Immature natural killer cell (primary cell): ENCODE measurements at regions not wholly inside any gene's neighbourhood (a gene's known extent, or its start where the extent isn't known, plus 50 kb on each side); places are given as distances from the start of the nearest gene placed in this dataset.
"Not testable (repeated sequence)": the region's sequence is repeated elsewhere in the genome, so short reads cannot be mapped to it uniquely, and the experiment has no call there.

Experiments used
- DNase-seq, 3 donors: peaks; one replicate each; pipeline ENCODE4 v3.0.0; 2022; ENCODE audit warnings: mixed read lengths in 1 of 3
- H3K27ac Mint-ChIP-seq, 6 donors: one replicate each; pipeline ENCODE4 v1.8.0; 2020; ENCODE audit warnings: mixed read lengths in 6 of 6, mild to moderate bottlenecking in 5 of 6, inconsistent platforms in 4 of 6, moderate library complexity in 3 of 6
- H3K27me3 Mint-ChIP-seq, 3 donors: one replicate each; pipeline ENCODE4 v1.8.0; 2020 to 2021; ENCODE audit warnings: low read depth in 3 of 3, mild to moderate bottlenecking in 3 of 3, mixed read lengths in 3 of 3, moderate library complexity in 3 of 3, inconsistent platforms in 1 of 3
- H3K36me3 Mint-ChIP-seq, 3 donors: one replicate each; pipeline ENCODE4 v1.8.0; 2020; ENCODE audit warnings: mixed read lengths in 3 of 3, inconsistent platforms in 2 of 3, mild to moderate bottlenecking in 2 of 3
- H3K4me1 Mint-ChIP-seq, 2 donors: one replicate each; pipeline ENCODE4 v1.8.0; 2020; ENCODE audit warnings: inconsistent platforms in 2 of 2, mild to moderate bottlenecking in 2 of 2, mixed read lengths in 2 of 2, moderate library complexity in 1 of 2
- H3K4me3 Mint-ChIP-seq, 5 donors: one replicate each; pipeline ENCODE4 v1.8.0; 2020; ENCODE audit warnings: mild to moderate bottlenecking in 5 of 5, mixed read lengths in 5 of 5, inconsistent platforms in 3 of 5, moderate library complexity in 3 of 5
- H3K9me3 Mint-ChIP-seq, 6 donors: one replicate each; pipeline ENCODE4 v1.8.0; 2020; ENCODE audit warnings: mild to moderate bottlenecking in 6 of 6, mixed read lengths in 6 of 6, inconsistent platforms in 4 of 6, moderate library complexity in 3 of 6

GRCh38 chr5:175336781-175337180, 107.2 kb downstream of the DRD1 start:
- DNase-seq = no peak
- Mint-ChIP-seq H3K4me3 (no peak overlapping the region), H3K9me3 (peaks cover 0 to 2% (median 0%) of the 10 kb centered on the region in 6 donors), H3K27me3 (peaks cover 0 to 9% (median 3%) of the 10 kb centered on the region in 3 donors), H3K4me1 (no peaks in the 10 kb centered on the region), H3K36me3 (no peaks in the 10 kb centered on the region), H3K27ac (no peak overlapping the region)

- Mint-ChIP-seq H3K4me1 (no peaks in the 10 kb centered on the region), H3K27me3 (peaks cover 0 to 9% (median 3%) of the 10 kb centered on the region in 3 donors)
- no peak for DNase-seq
Observed at GRCh38 chr5:175335691-175336090, 108.3 kb downstream of the DRD1 start.

GRCh38 chr5:175331173-175332036, 112.6 kb downstream of the DRD1 start:
- not testable (repeated sequence) for H3K27me3 Mint-ChIP-seq, H3K4me3 Mint-ChIP-seq, H3K36me3 Mint-ChIP-seq, H3K27ac Mint-ChIP-seq, H3K4me1 Mint-ChIP-seq, H3K9me3 Mint-ChIP-seq, DNase-seq

More at GRCh38 chr5:175335691-175336090, 108.3 kb downstream of the DRD1 start:
- Mint-ChIP-seq H3K4me3 (no peak overlapping the region), H3K27ac (no peak overlapping the region), H3K36me3 (no peaks in the 10 kb centered on the region), H3K9me3 (peaks cover 0 to 2% (median 0%) of the 10 kb centered on the region in 6 donors)

GRCh38 chr5:175329976-175330375, 114.0 kb downstream of the DRD1 start:
- H3K27me3 Mint-ChIP-seq = peaks cover 0 to 3% (median 2%) of the 10 kb centered on the region in 3 donors
- no peak for DNase-seq
- H3K9me3 Mint-ChIP-seq = peaks cover 0 to 5% (median 0%) of the 10 kb centered on the region in 6 donors
- no peaks in the 10 kb centered on the region for H3K36me3 Mint-ChIP-seq
- H3K4me1 Mint-ChIP-seq = no peaks in the 10 kb centered on the region
- H3K4me3 Mint-ChIP-seq = no peak overlapping the region
- H3K27ac Mint-ChIP-seq = no peak overlapping the region

DNA sequence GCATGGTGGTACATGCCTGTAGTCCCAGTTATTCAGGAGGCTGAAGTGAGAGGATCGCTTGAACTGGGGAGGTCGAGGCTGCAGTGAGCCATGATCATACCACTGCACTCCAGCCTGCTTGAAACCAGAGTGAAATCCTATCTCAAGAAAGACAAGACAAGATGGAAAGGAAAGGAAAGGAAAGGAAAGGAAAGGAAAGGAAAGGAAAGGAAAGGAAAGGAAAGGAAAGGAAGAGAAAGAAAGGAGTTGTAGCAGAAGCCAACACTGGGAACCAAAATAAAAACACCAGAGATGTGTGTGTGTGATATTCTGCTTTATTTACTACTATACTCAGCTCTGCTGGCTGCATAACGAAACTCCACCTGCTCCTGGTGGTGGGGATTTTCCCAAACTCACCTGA, 115.3 kb downstream of the DRD1 start:
- H3K4me1 Mint-ChIP-seq = no peaks in the 10 kb centered on the region
- no peak overlapping the region for H3K27ac Mint-ChIP-seq
- peaks cover 0 to 3% (median 2%) of the 10 kb centered on the region in 3 donors for H3K27me3 Mint-ChIP-seq
- no peak for DNase-seq
- no peak overlapping the region for H3K4me3 Mint-ChIP-seq
- peaks cover 0 to 5% (median 0%) of the 10 kb centered on the region in 6 donors for H3K9me3 Mint-ChIP-seq
- H3K36me3 Mint-ChIP-seq = no peaks in the 10 kb centered on the region

GRCh38 chr5:175328176-175328575, 115.8 kb downstream of the DRD1 start:
- H3K36me3 Mint-ChIP-seq = no peaks in the 10 kb centered on the region

DNA sequence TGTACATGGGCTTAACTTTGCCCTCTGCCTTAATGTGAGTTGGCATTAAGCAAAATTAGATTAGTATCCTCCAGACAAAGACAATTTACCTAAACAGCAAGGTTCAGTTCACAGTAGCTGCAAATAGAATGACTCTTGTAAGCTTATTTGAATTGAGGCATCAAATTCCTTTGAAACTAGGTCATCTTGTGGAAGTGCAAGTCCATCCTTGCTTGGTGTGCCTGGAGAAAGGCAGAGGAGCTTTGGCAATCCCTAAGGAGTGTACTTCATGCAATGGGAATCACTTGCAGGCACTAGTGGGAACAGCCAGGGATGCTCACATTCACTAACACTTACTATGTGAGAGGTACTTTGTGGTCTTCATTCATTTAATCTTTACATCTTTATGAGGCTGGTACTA, 118.3 kb downstream of the DRD1 start:
- no peaks in the 10 kb centered on the region for H3K36me3 Mint-ChIP-seq
- no peak overlapping the region for H3K27ac Mint-ChIP-seq
- no peak for DNase-seq
- no peaks in the 10 kb centered on the region for H3K4me1 Mint-ChIP-seq
- peaks cover 0 to 5% (median 0%) of the 10 kb centered on the region in 6 donors for H3K9me3 Mint-ChIP-seq
- no peak overlapping the region for H3K4me3 Mint-ChIP-seq
- peaks cover 0 to 5% (median 3%) of the 10 kb centered on the region in 3 donors for H3K27me3 Mint-ChIP-seq

More at GRCh38 chr5:175328176-175328575, 115.8 kb downstream of the DRD1 start:
- Mint-ChIP-seq H3K9me3 (peaks cover 0 to 5% (median 0%) of the 10 kb centered on the region in 6 donors), H3K27ac (no peak overlapping the region), H3K4me3 (no peak overlapping the region), H3K4me1 (no peaks in the 10 kb centered on the region), H3K27me3 (peaks cover 0 to 3% (median 2%) of the 10 kb centered on the region in 3 donors)
- DNase-seq = no peak

GRCh38 chr5:175321927-175322532, 122.0 kb downstream of the DRD1 start:
- peak in 2 of 3 donors; percentile 5 to 8 for DNase-seq
- peaks cover 0 to 2% (median 0%) of the 10 kb centered on the region in 6 donors for H3K9me3 Mint-ChIP-seq
- no peak overlapping the region for H3K4me3 Mint-ChIP-seq
- no peak overlapping the region for H3K27ac Mint-ChIP-seq
- no peaks in the 10 kb centered on the region for H3K4me1 Mint-ChIP-seq
- no peaks in the 10 kb centered on the region for H3K36me3 Mint-ChIP-seq
- peaks cover 0 to 3% (median 2%) of the 10 kb centered on the region in 3 donors for H3K27me3 Mint-ChIP-seq

DNA sequence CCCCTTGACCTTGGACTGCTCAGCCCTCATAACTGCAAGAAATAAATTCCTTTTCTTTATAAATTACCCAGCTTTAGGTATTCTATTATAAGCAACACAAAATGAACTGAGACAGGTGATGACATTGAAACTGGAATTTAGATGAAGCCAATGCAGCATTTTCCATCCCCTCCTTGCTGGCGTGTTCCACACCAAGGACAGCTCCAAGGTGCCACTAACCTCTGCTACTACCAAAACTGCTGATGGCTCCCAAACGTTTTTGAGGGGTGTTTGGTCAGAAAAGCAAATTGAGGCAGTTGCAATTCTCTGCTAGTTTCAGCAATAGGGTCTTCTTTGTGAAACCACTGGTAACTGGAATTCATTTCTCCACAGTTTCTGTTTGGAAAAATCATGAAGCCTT, 124.8 kb downstream of the DRD1 start:
- Mint-ChIP-seq H3K4me1 (no peaks in the 10 kb centered on the region), H3K4me3 (no peak overlapping the region), H3K27ac (no peak overlapping the region), H3K36me3 (no peaks in the 10 kb centered on the region), H3K9me3 (peaks cover 0 to 2% (median 0%) of the 10 kb centered on the region in 6 donors), H3K27me3 (peaks cover 0 to 3% (median 2%) of the 10 kb centered on the region in 3 donors)
- no peak for DNase-seq

DNA sequence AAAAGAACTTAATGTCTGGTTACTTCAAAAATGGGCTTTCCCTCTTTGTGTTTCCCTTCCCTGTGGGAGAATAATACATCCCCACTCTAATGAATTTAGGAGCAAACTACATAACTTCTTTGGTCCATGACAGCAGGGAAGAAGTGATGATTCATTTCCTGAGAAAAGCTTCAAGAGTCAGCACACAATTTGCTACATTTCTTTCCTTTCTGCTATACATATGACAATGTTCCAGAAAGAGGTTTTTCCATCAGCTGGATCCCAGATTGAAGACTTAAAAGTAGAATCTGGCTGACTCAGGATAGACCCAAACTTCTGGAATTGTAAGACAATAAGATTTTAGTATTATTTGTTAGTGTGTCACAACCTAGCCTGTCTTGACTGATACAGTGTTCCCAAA, 126.1 kb downstream of the DRD1 start:
- Mint-ChIP-seq H3K27ac (no peak overlapping the region), H3K36me3 (no peaks in the 10 kb centered on the region), H3K9me3 (no peaks in the 10 kb centered on the region), H3K4me3 (no peak overlapping the region), H3K4me1 (no peaks in the 10 kb centered on the region), H3K27me3 (peaks cover 0 to 6% (median 3%) of the 10 kb centered on the region in 3 donors)
- no peak for DNase-seq

DNA sequence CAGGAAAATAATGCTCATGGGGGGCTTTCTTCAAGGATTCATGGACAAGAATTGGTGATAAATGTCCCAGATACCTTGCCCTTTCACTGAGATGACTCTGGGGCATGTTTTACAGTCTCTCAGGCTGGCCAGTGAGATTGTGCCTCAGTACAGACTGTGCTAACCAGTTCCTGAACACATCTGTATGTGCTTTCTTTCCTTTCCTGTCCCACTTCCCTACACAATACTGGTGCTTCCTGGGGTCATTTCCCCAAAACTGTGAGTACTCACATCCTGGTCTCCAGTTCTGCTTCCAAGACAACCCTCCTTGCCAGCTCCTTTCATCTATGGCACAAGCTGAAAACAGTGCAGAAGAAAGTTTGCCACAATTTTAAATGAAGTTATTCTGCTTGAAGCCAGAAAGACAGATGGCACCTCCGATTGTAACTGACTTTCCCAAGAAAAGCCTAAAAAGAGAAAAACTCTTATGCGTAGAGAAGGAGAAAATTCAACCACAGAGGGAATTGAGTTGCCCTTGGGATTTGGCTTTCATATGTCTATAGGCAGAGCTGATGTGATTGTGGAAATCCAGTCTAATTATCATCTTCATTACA, 134.7 kb downstream of the DRD1 start:
- H3K4me3 Mint-ChIP-seq = no peak overlapping the region
- no peaks in the 10 kb centered on the region for H3K4me1 Mint-ChIP-seq

DNA sequence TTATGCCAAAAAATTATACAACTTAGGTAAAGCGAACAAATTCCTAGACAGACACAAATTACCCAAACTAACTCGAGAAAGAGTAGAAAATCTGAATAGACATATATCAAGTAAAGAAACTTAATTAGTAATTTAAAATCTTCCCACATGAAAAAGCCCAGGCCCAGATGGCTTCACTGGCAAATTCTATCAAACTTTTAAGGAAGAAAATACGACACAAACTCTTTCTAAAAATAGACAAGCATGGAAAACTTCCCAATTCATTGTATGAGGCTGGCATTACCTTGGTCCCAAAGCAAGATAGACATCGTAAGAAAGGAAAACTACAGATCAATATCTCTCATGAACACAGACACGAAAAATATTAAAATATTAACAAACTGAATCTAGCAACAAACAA, 135.3 kb downstream of the DRD1 start:
- no peak overlapping the region for H3K27ac Mint-ChIP-seq
- H3K9me3 Mint-ChIP-seq = peaks cover 0 to 10% (median 0%) of the 10 kb centered on the region in 6 donors
- H3K4me3 Mint-ChIP-seq = no peak overlapping the region
- H3K4me1 Mint-ChIP-seq = no peaks in the 10 kb centered on the region
- H3K27me3 Mint-ChIP-seq = peaks cover 2 to 4% (median 3%) of the 10 kb centered on the region in 3 donors
- DNase-seq = no peak
- H3K36me3 Mint-ChIP-seq = no peaks in the 10 kb centered on the region

More for the DNA sequence above, 134.7 kb downstream of the DRD1 start:
- peaks cover 2 to 6% (median 4%) of the 10 kb centered on the region in 3 donors for H3K27me3 Mint-ChIP-seq
- DNase-seq = no peak
- peaks cover 0 to 5% (median 0%) of the 10 kb centered on the region in 6 donors for H3K9me3 Mint-ChIP-seq
- H3K36me3 Mint-ChIP-seq = no peaks in the 10 kb centered on the region
- H3K27ac Mint-ChIP-seq = no peak overlapping the region

- no peaks in the 10 kb centered on the region for H3K36me3 Mint-ChIP-seq
- peaks cover under 1 to 5% (median 4%) of the 10 kb centered on the region in 3 donors for H3K27me3 Mint-ChIP-seq
- peaks cover 0 to 10% (median 0%) of the 10 kb centered on the region in 6 donors for H3K9me3 Mint-ChIP-seq
Observed at GRCh38 chr5:175306381-175306780, 137.6 kb downstream of the DRD1 start.

GRCh38 chr5:175305251-175305650, 138.7 kb downstream of the DRD1 start:
- Mint-ChIP-seq H3K36me3 (no peaks in the 10 kb centered on the region), H3K9me3 (peaks cover 0 to 10% (median 0%) of the 10 kb centered on the region in 6 donors), H3K4me3 (no peak overlapping the region), H3K4me1 (no peaks in the 10 kb centered on the region), H3K27me3 (peaks cover 0 to 5% (median 4%) of the 10 kb centered on the region in 3 donors), H3K27ac (no peak overlapping the region)
- no peak for DNase-seq

More at GRCh38 chr5:175306381-175306780, 137.6 kb downstream of the DRD1 start:
- DNase-seq = no peak
- Mint-ChIP-seq H3K27ac (no peak overlapping the region), H3K4me1 (no peaks in the 10 kb centered on the region), H3K4me3 (no peak overlapping the region)
